ENCODE measurements at regions not wholly inside any gene's neighbourhood (a gene's known extent, or its start where the extent isn't known, plus 50 kb on each side); places are given as distances from the start of the nearest gene placed in this dataset.
A peak's percentile ranks its signal among the peaks of the same experiment; 100 is the strongest.

DNA sequence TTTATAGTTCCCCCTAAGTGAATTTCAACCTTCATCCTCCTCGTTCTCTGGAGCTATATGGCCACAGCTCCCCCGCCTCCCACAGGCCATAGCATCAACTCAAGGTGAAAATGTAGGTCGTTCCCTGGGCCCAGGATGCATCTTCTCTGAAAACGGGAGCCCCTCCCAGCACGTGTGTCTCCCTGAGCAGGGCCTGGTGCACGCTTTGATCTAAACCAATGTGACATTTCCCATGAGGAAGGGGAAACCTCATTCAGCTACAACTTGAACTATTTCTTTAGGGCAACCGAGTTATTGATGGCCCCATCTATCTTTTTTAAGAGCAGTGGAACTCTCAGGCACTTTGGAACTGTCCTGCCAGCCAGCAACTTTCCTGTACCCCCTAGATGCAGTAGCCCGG is 57.8 kb upstream of the BACE2 start:
- no peak for DNase-seq
- TF ChIP-seq POLR2AphosphoS5 (IDR thresholded peaks at IDR 0.05) (no peak), POLR2A (IDR thresholded peaks at IDR 0.05) (no peak), EP300 (IDR thresholded peaks at IDR 0.05) (no peak)
- TF ChIP-seq, protein P1, sequence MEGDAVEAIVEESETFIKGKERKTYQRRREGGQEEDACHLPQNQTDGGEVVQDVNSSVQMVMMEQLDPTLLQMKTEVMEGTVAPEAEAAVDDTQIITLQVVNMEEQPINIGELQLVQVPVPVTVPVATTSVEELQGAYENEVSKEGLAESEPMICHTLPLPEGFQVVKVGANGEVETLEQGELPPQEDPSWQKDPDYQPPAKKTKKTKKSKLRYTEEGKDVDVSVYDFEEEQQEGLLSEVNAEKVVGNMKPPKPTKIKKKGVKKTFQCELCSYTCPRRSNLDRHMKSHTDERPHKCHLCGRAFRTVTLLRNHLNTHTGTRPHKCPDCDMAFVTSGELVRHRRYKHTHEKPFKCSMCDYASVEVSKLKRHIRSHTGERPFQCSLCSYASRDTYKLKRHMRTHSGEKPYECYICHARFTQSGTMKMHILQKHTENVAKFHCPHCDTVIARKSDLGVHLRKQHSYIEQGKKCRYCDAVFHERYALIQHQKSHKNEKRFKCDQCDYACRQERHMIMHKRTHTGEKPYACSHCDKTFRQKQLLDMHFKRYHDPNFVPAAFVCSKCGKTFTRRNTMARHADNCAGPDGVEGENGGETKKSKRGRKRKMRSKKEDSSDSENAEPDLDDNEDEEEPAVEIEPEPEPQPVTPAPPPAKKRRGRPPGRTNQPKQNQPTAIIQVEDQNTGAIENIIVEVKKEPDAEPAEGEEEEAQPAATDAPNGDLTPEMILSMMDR (IDR thresholded peaks at IDR 0.05): no peak
- no peaks in the 10 kb centered on the region for H3K9me3 ChIP-seq
- intact Hi-C loops (cut with DNase I; ENCODE audit: low total_unique reads): no loop called here
- 82 to 91% (median 88%) methylated on average over 8 of the region's 8 CpGs for WGBS, 5 donors
- H3K4me1 ChIP-seq: peaks cover 3 to 12% (median 6%) of the 10 kb centered on the region in 4 donors
- no peak overlapping the region for H3K4me3 ChIP-seq
- no peaks in the 10 kb centered on the region for H3K36me3 ChIP-seq
- peaks cover 0 to 60% (median 7%) of the 10 kb centered on the region in 3 donors for H3K27me3 ChIP-seq
- H3K27ac ChIP-seq: no peak overlapping the region

DNA sequence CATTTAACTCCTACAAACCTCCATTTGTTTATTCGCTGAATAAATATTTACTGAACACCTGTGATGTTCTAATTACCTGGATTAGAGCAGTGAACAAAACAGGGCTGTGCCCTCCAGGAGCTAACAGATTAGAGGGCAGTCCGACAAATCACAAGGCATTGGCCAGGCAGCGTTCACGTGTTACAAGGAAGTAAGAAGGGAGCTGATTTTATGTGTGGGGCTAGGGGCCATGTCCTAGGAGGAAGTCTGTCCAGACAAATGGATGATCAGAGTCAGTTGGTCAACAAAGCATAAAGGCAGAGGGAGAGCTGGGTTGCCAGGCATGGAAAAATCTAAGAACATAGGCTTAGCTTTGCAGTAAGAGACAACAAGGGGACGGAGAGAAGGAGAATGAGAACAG is 57.3 kb upstream of the BACE2 start:
- Histone ChIP-seq H3K36me3 (no peaks in the 10 kb centered on the region), H3K27ac (no peak overlapping the region), H3K4me1 (peaks cover 3 to 12% (median 6%) of the 10 kb centered on the region in 4 donors), H3K4me3 (no peak overlapping the region), H3K9me3 (no peaks in the 10 kb centered on the region), H3K27me3 (peaks cover 0 to 58% (median 7%) of the 10 kb centered on the region in 3 donors)
- WGBS, 5 donors: 69 to 83% (median 75%) methylated on average over 5 of the region's 5 CpGs
- no peak for DNase-seq
- intact Hi-C loops (cut with DNase I; ENCODE audit: low total_unique reads): no loop called here
- TF ChIP-seq EP300 (IDR thresholded peaks at IDR 0.05): no peak
- TF ChIP-seq, protein P1 (IDR thresholded peaks at IDR 0.05): no peak
- TF ChIP-seq POLR2AphosphoS5 (IDR thresholded peaks at IDR 0.05): no peak
- TF ChIP-seq POLR2A (IDR thresholded peaks at IDR 0.05): no peak

DNA sequence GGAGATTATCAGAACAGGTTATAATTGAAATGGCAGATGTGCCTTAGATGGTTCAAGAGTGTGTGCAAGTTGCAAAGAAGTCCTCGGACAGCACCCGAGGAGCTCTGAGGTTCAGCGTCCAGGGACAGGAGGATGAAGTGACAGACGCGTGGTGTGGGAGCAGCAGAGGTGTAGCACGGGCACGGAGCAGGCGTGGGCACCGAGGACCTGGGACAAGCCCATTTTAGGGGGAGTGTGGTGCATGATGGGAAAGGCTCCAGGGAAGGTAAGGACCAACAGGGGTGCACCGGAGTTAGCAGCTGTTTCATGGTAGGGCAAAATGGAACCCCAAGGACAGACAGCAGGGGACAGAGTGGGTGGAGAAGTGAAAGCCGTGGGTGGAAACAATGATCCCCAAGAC is 56.3 kb upstream of the BACE2 start:
- H3K4me3 ChIP-seq: no peak overlapping the region
- 81 to 94% (median 92%) methylated on average over 11 of the region's 11 CpGs for WGBS, 5 donors
- intact Hi-C loops (cut with DNase I; ENCODE audit: low total_unique reads): no loop called here
- no peak for DNase-seq
- no peaks in the 10 kb centered on the region for H3K36me3 ChIP-seq
- H3K27me3 ChIP-seq: peaks cover 0 to 54% (median 7%) of the 10 kb centered on the region in 3 donors
- H3K4me1 ChIP-seq: peaks cover 3 to 12% (median 6%) of the 10 kb centered on the region in 4 donors
- H3K9me3 ChIP-seq: no peaks in the 10 kb centered on the region
- no peak for TF ChIP-seq POLR2AphosphoS5 (IDR thresholded peaks at IDR 0.05)
- no peak for TF ChIP-seq EP300 (IDR thresholded peaks at IDR 0.05)
- H3K27ac ChIP-seq: no peak overlapping the region

DNA sequence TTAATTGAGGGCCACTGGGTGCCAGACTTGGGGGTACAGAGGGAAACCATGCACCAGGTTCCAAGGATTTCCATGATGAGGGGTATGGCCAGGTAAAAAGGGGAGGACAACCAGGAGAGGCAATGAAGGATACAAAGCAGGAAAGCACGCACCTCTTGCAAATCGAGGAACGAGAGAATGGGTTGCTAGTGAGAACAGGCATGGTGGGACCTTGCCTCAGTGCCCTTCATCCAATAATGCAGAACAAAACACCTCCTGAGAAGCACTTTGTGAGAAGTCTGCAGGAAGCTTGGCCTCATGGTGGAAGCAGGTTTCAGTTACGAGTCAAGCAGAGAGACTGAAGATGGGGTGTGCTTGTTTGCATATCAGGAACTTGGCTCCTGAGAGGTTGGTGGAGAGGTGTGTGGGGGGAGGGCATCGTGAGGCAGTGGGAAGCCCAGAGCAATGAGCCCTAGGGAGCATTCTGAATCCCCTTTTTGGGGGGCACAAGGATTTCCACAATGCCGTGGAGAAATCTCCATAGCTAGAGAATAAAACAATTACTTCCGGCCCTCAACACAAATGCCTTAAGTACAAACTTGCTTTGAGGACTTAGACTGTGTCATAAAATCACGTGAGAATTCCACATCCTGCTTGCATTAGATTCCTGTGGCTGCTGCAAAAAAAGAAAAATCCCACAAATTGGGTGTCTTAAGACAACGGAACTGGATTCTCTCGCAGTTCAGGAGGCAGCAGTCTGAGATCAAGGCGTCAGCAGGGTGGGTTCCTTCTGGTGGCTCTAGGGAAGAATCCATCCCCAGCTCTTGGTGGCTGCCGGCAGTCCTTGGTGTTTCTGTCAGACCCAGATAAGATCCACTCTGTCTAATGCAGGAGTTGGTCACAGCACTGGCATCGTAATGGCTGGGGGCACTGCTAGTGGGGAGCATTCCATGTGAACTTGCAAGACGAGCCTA is 54.9 kb upstream of the BACE2 start:
- H3K4me3 ChIP-seq: peak overlapping the region in 3 of 4 donors; percentile 0 to 3 (median 1)
- intact Hi-C loops (cut with DNase I; ENCODE audit: low total_unique reads): no loop called here
- TF ChIP-seq POLR2A (IDR thresholded peaks at IDR 0.05) (no peak), POLR2AphosphoS5 (IDR thresholded peaks at IDR 0.05) (no peak), EP300 (IDR thresholded peaks at IDR 0.05) (no peak)
- TF ChIP-seq, protein P1 (IDR thresholded peaks at IDR 0.05): no peak
- no peak overlapping the region for H3K27ac ChIP-seq
- 25 to 41% (median 32%) methylated on average over 12 to 14 of the region's 14 CpGs for WGBS, 5 donors
- peaks cover 3 to 12% (median 6%) of the 10 kb centered on the region in 4 donors for H3K4me1 ChIP-seq
- peak in 1 of 2 donors; percentile 82 for DNase-seq
- peaks cover 0 to 40% (median 0%) of the 10 kb centered on the region in 3 donors for H3K27me3 ChIP-seq
- H3K9me3 ChIP-seq: no peaks in the 10 kb centered on the region
- no peaks in the 10 kb centered on the region for H3K36me3 ChIP-seq
